Bone marrow (tissue), 2 donors: ENCODE measurements at regions not wholly inside any gene's neighbourhood (a gene's known extent, or its start where the extent isn't known, plus 50 kb on each side); places are given as distances from the start of the nearest gene placed in this dataset.
"Not testable (repeated sequence)": the region's sequence is repeated elsewhere in the genome, so short reads cannot be mapped to it uniquely, and the experiment has no call there.

Experiments used
- DNase-seq, 2 donors: peaks; one replicate each; lab custom pipeline; 2025; lab: John Stamatoyannopoulos, UW

DNA sequence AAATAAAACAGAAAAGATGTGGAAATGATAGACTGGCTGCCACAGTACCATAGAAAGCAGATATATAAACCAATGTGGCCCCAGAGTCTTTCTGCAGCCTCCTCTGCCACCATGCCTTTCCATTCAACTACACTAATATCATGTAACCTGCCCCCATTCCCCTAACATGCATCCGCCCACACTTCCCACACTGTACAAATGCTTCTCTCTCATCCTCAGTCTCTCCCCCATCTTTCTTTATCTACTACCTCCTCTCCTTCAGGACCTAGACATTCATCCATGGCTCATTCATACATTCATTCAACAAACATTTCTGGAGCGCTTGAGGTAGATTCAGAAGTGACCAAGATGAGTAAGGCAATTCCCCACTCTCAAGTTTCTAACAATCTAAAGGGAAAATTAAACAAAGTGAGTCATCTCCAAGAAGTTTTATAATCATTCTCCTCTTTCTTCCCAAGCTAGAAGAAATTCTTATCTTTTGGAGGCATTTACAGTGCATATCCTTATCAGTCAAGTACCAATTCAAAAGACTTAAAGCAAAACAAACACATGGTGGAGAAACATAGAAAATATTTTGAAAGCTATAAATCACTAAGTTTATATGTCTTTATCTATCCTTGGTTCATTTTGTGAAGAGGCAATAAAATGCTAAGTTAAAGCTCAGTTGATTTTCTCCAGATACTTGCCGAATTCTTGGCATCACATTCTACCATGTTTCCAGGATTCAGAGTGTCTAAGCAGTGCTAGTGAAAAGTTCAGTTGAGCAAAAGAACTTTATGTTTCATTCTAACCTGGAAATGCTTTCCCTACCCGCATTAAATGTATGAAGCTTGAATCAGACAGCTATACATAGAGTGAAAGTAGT, 70.5 kb upstream of the FRMD6 start:
- DNase-seq = no peak

DNA sequence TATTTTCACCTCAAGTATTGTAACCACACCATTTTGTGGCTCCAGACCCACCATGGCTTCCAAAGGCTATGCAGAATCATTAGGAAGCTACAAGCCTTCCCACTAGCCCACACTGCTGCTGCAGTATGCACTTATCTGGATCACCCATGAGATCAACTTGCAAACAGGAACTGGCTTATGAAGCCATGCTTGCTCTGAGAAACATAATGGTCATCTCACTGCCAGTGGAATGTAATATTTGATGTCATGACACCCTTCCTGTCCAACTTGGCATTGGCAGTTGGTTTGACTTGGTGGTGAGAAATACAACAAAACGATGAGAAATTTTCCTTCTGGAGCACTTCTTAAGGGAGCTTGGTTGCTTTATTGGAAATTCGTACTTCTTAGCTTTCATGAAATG, 69.3 kb upstream of the FRMD6 start:
- no peak for DNase-seq

DNA sequence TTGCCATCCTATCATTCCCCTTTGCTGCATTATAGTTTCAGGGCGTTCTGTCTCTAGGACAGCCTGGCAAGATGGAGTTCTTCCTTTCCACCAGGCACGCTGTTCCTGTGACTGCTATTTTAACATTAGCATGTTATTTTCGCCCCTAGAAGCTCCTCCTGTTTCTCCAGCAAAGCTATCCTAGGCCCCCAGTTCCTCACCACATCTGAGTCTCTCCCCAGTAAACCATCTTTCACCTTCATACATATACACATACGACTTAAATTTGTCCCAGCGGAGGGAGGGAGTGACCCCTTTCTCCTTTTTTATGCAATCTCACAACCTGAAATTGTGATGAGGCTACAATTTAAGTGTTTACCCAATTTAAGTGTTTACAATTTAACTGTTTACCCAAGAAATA, 66.7 kb upstream of the FRMD6 start:
- DNase-seq = no peak

DNA sequence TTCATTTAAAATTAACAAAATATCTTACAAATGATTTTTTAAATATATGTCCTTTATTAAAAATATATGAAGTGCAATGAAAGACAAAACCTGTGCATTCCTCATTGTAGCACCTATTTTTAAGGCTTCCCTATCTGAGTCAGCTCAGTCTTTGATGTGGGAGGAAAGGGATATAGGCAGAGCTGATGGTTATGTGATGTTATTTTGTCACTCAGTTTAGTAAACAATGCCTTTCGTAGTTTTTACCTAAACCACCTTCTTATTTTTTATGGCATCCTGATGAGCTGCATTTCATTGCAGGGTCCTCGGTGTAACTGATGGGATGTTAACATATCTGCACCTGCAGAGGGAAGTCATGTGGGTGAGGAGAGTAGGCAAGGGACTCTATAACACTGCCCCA, 58.9 kb upstream of the FRMD6 start:
- DNase-seq = no peak

DNA sequence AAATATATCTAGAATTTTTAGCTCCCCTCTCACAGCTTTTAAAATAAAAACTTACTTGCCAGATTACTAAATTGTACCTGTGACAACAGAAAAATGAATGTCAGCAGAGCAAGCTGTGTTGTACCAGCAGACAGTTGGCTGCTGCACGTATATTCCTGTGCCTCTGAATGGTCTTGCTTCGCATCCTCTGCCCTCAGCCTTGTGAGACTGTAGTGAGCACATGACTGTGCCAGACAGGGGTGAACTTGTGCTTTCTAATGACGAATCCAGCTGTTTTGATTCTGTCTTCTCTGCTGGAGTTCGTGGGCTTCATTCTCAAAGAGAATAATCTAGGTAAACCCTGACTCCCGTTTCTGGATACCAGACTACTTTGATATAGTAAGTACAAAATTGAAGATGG, 58.3 kb upstream of the FRMD6 start:
- no peak for DNase-seq

DNA sequence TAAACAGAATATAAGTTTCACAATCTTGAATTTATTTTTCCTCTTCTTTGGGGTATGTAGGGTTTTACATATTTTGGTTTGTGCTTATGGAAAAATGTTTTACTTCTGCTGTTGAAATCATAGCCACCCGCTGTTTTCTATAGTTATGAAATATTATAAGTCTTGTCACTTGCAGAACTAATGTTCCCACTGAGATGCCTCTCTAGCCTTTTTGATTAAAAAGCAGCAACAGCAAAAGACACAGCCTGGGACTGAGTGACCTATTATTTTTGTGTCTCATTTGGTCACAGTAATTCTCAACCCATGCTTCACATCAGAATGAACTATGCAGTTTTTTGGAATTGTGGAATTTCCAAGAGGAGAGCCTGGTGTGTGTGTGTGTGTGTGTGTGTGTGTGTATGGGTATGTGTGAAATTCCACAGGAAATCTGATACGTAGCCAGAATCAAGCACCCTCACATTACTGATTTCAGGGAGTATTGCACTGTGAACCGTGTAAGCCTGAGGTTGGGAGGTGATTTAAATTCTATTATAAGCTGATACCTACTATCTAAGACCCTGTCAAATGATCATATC, 55.7 kb upstream of the FRMD6 start:
- no peak for DNase-seq

DNA sequence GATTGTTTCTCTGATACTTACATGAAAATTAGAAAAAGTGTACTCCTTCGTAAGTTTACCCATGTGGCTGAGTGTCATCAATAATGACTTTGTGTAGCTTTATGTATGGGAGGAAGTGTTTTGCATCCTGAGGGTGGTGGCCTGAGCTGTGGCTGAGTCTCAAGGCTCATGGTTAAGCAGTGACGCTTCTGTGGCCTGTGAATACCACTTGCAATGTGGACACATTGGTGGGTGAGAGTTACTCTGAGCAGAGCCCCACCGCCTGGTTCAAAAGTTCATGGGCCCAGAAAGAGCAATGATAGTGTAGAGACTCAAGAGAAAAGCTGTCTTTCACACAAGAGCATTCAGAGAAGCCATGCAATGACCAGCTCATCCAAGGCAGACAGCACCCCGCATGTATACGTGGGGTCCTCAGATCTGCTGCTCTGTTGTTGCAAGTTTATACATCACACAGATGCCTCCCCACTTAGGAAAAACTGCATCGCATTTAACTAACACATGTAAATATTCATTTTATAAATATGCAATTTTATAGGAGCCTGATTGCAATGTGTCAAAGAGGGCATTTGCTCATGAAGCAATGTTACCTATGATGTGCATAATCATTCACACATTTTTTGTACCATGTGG, 55.1 kb upstream of the FRMD6 start:
- no peak for DNase-seq

DNA sequence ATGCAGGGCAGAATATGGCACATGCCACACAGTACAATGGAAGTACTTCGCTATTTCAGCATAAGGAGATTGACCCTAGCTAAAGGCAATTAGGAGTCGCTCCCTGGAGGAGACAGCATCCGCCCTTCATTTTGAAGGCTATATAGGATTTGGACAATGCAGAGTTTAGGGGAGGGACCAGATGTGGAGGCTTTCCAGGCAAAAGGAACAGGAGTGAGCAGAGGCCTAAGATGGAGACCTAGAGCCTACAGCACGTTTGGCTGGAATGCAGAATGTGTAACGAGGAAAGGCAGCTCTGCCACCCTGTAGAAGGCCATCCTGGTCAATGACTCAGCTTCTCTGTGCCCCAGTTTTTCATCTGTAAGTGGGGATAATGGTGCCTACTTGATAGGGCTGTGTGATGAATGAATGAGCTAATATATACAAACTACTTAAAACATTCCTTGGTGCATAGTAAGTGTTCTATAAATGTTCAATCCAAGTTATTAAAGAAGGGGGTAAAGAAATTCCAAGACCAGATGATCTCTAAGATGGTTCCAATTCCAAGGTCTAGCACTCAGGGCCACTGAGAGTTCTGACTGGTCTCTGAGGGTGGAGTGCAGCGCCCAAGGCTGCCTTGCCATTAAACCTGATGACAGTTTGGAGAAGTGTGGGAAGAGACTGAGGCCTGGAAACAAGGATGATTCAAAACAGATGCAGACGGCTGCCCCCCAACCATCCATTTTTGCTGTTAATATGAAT, 54.3 kb upstream of the FRMD6 start:
- no peak for DNase-seq

DNA sequence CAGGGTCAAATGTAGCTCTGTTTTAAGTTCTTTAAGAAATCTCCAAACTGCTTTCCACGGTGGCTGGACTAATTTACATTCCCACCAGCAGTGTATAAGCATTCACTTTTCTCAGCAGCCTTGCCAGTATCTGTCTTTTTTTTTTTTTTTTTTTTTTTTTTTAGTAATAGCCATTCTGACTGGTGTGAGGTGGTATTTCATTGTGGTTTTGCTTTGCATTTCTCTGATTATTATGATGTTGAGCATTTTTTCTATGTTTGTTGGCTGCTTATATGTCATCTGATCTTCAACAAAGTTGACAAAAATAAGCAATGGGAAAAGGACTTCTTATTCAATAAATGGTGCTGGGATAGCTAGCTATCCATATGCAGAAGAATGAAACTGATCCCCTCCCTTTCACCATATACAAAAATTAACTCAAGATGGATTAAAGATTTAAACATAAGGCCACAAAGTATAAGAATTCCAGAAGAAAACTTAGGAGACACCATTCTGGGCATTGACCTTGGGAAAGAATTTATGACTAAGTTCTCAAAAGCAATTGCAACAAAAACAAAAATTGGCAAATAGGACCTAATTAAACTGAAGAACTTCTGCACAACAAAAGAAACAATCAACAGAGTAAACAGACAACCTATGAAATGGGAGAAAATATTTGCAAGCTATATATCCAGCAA, 52.6 kb upstream of the FRMD6 start:
- DNase-seq = not testable (repeated sequence)

- no peak for DNase-seq
Measured at GRCh38 chr14:51600658-51601057, 51.1 kb upstream of the FRMD6 start.
